ENCODE measurements at regions not wholly inside any gene's neighbourhood (a gene's known extent, or its start where the extent isn't known, plus 50 kb on each side); places are given as distances from the start of the nearest gene placed in this dataset.

DNA sequence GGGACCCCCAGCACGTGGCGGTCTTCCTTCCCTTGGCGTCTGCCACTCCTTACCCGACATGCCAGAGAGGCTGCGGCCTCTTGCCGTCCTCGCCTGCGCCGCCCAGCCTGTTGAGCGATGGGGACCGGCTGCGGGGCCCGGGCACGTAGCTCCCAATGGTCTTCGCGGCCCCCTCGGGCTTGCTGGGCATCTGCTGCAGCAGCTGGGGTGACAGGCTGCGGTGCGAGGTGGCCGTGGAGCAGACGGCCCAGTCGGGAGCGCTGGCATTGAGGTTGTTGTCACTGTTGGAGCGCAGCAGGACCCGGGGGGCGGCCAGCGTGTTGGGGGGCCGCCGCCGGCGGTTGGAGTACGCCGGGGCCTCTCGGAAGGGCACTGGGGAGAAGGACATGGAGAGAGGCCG lies 422.0 kb downstream of the CTTN start:
- no peak overlapping the region for H2AFZ ChIP-seq
- POLR2A ChIA-PET (ENCODE audit: unreplicated experiment), result no interaction called here
- H3K79me2 ChIP-seq (ENCODE audit: low read depth), result no peaks in the 10 kb centered on the region
- TF ChIP-seq CTCF (conservative IDR thresholded peaks at IDR 0.05) (no peak), EZH2 (IDR thresholded peaks at IDR 0.05; ENCODE audit: low read depth) (no peak)
- H3K27me3 ChIP-seq (ENCODE audit: insufficient read depth, low read depth), result no peaks in the 10 kb centered on the region
- H3K9me2 ChIP-seq (ENCODE audit: insufficient read depth), result no peaks in the 10 kb centered on the region
- no peaks in the 10 kb centered on the region for H3K9me3 ChIP-seq (ENCODE audit: insufficient read depth, low read depth)
- H3K4me2 ChIP-seq, result no peak overlapping the region
- no peak overlapping the region for H3K27ac ChIP-seq
- no TSS peak for BruUV-seq (replicated peaks)
- H3K4me3 ChIP-seq, result no peak overlapping the region
- H3K4me1 ChIP-seq (replicated peaks; ENCODE audit: insufficient read depth), result no peaks in the 10 kb centered on the region
- CTCF ChIA-PET, result no interaction called here
- H4K20me1 ChIP-seq (ENCODE audit: insufficient read depth), result no peaks in the 10 kb centered on the region; the same call in 1 of the 2 replicates
- DNase-seq, result no peak
- no peaks in the 10 kb centered on the region for H3K36me3 ChIP-seq (ENCODE audit: low read depth)
- intact Hi-C loops (cut with micrococcal nuclease; ENCODE audit: unreplicated experiment), result no loop called here
- no peaks in the 10 kb centered on the region for H3F3A ChIP-seq (ENCODE audit: insufficient read depth, low read depth)

GRCh38 chr11:70820712-70821111 lies 422.4 kb downstream of the CTTN start:
- ChIA-PET CTCF (no interaction called here), POLR2A (ENCODE audit: unreplicated experiment) (no interaction called here)
- Histone ChIP-seq H3K4me3 (no peak overlapping the region), H3K4me2 (no peak overlapping the region), H3K36me3 (ENCODE audit: low read depth) (no peaks in the 10 kb centered on the region), H3K79me2 (ENCODE audit: low read depth) (no peaks in the 10 kb centered on the region), H4K20me1 (ENCODE audit: insufficient read depth) (no peaks in the 10 kb centered on the region; the same call in 1 of the 2 replicates), H2AFZ (no peak overlapping the region), H3K27ac (no peak overlapping the region), H3K27me3 (ENCODE audit: insufficient read depth, low read depth) (no peaks in the 10 kb centered on the region), H3K9me2 (ENCODE audit: insufficient read depth) (no peaks in the 10 kb centered on the region), H3K4me1 (replicated peaks; ENCODE audit: insufficient read depth) (no peaks in the 10 kb centered on the region), H3F3A (ENCODE audit: insufficient read depth, low read depth) (no peaks in the 10 kb centered on the region), H3K9me3 (ENCODE audit: insufficient read depth, low read depth) (no peaks in the 10 kb centered on the region)
- intact Hi-C loops (cut with micrococcal nuclease; ENCODE audit: unreplicated experiment), result no loop called here
- no peak for DNase-seq
- TF ChIP-seq EZH2 (IDR thresholded peaks at IDR 0.05; ENCODE audit: low read depth) (no peak), CTCF (conservative IDR thresholded peaks at IDR 0.05) (no peak)
- no TSS peak for BruUV-seq (replicated peaks)

GRCh38 chr11:70823771-70824170 lies 425.4 kb downstream of the CTTN start:
- H4K20me1 ChIP-seq (ENCODE audit: insufficient read depth), result no peaks in the 10 kb centered on the region; the same call in 1 of the 2 replicates
- no TSS peak for BruUV-seq (replicated peaks)
- H3K36me3 ChIP-seq (ENCODE audit: low read depth), result no peaks in the 10 kb centered on the region
- no peaks in the 10 kb centered on the region for H3F3A ChIP-seq (ENCODE audit: insufficient read depth, low read depth)
- no peak overlapping the region for H3K4me3 ChIP-seq
- no peak for TF ChIP-seq EZH2 (IDR thresholded peaks at IDR 0.05; ENCODE audit: low read depth)
- no peak for TF ChIP-seq CTCF (conservative IDR thresholded peaks at IDR 0.05)
- H2AFZ ChIP-seq, result no peak overlapping the region
- no peak overlapping the region for H3K27ac ChIP-seq
- H3K4me1 ChIP-seq (replicated peaks; ENCODE audit: insufficient read depth), result no peaks in the 10 kb centered on the region
- DNase-seq, result no peak
- CTCF ChIA-PET, result no interaction called here
- no peaks in the 10 kb centered on the region for H3K27me3 ChIP-seq (ENCODE audit: insufficient read depth, low read depth)
- H3K4me2 ChIP-seq, result no peak overlapping the region
- POLR2A ChIA-PET (ENCODE audit: unreplicated experiment), result interaction anchor here (0.6 kb wide), 1 partner anchor 664 kb away, joined by 4 read pairs; no protein-coding TSS in a partner anchor
- no peaks in the 10 kb centered on the region for H3K9me3 ChIP-seq (ENCODE audit: insufficient read depth, low read depth)
- H3K79me2 ChIP-seq (ENCODE audit: low read depth), result no peaks in the 10 kb centered on the region
- H3K9me2 ChIP-seq (ENCODE audit: insufficient read depth), result no peaks in the 10 kb centered on the region
- intact Hi-C loops (cut with micrococcal nuclease; ENCODE audit: unreplicated experiment), result no loop called here
